ELF-1 (cell line): ENCODE measurements at regions not wholly inside any gene's neighbourhood (a gene's known extent, or its start where the extent isn't known, plus 50 kb on each side); places are given as distances from the start of the nearest gene placed in this dataset.
A peak's percentile ranks its signal among the peaks of the same experiment; 100 is the strongest.
"Not testable (repeated sequence)": the region's sequence is repeated elsewhere in the genome, so short reads cannot be mapped to it uniquely, and the experiment has no call there.

Experiments
- DNase-seq: peaks from one replicate; pipeline ENCODE4 v3.0.0-alpha.2; 2016; ENCODE audit warnings: low read depth, low spot score

DNA sequence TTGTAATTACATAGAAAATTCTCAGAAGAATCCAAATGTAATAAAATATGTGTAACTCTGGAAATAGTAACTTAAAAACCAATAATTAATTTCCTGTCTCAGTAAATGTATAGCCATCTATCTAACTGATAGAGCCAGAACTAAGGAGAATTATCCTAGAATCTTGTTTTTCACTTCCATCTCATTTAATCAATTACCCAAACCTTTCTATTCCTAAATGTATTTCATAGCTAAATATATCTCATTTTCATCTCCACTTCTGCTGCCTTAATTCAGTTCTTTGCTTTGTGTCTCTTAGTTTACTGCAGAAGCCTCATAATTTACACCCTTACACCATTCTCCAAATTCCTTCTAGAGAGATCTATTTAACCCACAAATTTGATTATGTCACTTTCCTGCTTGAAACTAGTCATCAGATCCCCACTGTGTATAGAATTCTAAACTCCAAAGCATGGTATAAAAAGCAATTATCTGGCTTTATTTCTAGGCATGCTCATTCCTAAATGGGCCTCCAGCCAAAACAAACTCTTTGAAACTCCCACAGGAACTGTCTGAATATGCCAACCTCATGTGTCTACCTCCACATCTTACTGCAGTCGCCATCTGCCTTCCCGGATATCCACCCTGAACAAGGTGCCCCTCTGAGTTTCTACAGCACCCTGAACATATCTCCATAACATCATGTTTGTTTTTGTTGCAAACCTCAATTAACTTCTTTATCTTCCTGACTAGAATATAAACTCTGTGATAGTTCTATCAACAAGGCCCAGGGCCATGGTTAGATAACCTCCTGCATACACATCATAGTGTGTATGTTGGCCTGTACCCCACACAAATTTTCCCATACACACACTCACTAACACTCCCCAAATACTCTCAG is 70.5 kb upstream of the ADTRP start:
- no peak for DNase-seq

DNA sequence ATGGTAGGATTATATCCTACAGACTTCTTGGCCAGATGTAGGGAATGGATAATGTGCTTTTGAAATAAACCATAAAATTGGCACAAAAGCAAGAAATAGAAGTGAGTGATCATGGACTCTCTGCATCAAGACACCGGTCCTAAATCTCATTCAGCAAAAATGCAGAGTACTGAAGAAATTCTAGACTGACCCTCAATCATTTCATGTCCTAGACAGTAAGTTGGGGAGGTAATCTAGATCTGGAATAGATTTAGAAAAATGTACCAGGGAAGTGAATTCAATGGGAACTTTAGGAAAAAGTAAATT is 69.7 kb upstream of the ADTRP start:
- DNase-seq, result no peak

DNA sequence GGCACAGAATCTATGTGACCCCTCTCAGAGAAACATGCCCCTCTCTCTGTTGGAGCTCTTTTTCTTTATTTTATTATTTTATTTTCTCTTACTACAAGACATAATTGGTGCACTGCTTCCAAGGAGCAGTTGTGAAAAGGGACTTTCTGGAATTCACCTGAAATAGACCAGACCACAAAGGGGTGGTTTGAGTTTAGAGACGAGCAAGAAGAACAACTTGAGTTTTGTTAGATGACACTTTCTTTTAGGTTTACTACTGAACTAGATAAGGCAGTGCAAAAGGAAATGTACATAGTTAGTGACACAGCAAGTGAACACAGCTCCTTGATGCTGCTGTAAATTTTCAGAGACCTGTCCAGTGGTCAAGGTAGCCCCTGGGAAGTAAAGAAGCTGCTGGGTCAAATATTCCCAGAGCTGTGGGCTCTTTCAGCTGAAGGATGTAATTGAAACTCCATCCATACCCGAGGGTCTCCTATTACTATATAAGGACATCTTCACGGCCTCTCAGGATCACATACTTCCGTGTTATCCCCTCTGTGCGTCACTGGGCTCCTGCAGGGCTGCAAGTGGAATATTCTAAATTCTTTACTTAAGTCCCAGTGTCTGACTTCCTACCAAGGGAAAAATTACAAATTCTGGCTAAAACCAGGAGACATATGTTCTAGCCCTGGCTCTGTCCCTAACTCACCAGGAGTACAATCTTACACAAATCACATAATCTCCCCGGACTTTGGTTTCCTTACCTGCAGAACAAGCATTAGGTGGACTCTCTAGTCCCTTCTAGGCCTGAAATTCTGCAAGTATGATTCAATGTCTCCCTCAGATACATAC is 69.1 kb upstream of the ADTRP start:
- peak; percentile 10 for DNase-seq

DNA sequence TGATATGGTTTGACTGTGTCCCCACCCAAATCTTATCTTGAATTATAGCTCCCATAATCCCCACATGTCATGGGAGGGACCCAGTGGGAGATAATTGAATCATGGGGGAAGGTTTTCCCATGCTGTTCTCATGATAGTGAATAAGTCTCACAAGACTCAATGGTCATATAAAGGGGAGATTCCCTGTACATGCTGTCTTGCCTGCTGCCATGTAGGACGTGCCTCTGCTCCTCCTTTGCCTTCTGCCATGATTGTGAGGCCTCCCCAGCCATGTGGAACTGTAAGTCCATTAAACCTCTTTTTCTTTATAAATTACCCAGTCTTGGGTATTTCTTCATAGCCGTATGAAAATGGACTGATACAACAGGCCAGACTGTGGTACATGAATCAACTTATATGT is 68.5 kb upstream of the ADTRP start:
- not testable (repeated sequence) for DNase-seq

DNA sequence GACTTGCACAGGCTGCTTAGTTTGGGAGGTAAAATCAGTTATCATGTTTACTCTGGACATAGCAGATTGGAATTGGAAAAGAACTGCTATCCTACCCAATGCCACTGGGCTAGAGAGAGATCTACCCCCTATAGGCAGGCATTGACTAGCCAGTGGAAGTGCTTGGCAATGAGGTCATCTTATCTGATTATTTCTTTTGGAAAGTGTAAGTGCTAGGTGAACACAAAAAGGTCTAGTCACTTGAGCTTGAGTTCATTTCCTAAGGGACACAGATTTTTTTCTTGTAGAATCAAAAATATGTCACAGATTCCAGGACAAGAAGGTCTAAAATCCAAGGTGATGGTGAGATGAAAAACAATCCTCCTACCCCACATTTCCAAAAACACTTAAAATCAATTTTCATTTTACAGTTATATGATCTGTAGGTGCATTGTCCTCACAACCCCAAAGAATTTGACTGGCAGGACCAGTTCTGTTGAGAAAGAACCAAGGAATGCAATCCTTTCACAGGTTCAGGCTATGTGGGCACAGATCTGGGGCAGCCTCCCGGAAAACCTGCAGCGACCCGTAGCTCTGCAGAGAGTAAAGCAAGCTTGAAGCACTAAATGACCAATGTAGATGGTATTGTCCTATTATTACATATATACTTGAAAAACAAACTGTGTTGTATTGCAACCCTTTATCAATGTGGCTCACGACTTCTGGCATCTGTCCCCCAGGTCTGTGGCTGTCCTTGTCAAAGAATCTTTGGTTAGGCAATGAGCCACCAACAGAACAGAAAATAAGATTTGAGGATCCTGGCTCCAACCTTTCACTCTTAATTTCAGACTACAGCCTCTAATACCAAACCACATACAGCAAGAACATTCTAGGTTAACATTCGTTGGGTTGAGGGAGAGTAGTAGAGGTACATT is 67.3 kb upstream of the ADTRP start:
- DNase-seq, result no peak

DNA sequence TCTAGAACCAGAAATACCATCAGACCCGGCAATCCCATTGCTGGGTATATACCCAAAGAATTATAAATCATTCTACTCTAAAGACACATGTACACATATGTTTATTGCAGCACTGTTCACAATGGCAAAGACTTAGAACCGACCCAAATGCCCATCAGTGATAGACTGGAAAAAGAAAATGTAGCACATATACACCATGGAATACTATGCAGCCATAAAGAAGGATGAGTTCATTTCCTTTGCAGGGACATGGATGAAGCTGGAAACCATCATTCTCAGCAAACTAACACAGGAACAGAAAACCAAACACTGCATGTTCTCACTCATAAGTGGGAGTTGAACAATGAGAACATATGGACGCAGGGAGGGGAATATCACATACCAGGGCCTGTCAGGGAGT is 64.2 kb upstream of the ADTRP start:
- DNase-seq, result not testable (repeated sequence)

DNA sequence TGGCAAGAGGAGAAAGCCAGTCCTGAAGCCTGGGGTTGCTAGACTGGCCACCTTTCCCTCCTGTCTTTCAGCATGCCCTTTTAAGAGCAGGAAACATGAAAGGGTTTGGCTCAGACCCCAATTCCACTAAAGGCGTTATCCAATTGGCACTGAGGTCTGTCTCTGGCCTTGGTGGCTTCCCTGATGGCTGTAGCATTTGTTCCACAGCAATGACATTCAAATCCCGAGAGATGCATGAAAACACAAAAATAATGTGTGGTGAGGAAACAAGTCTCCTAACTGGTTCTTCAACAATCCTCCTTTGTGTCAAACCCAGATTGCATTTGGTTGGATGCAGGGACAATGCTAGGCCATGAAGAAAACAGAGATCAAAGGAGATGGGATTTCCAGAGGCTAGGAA is 56.5 kb upstream of the ADTRP start:
- DNase-seq, result peak; percentile 30

DNA sequence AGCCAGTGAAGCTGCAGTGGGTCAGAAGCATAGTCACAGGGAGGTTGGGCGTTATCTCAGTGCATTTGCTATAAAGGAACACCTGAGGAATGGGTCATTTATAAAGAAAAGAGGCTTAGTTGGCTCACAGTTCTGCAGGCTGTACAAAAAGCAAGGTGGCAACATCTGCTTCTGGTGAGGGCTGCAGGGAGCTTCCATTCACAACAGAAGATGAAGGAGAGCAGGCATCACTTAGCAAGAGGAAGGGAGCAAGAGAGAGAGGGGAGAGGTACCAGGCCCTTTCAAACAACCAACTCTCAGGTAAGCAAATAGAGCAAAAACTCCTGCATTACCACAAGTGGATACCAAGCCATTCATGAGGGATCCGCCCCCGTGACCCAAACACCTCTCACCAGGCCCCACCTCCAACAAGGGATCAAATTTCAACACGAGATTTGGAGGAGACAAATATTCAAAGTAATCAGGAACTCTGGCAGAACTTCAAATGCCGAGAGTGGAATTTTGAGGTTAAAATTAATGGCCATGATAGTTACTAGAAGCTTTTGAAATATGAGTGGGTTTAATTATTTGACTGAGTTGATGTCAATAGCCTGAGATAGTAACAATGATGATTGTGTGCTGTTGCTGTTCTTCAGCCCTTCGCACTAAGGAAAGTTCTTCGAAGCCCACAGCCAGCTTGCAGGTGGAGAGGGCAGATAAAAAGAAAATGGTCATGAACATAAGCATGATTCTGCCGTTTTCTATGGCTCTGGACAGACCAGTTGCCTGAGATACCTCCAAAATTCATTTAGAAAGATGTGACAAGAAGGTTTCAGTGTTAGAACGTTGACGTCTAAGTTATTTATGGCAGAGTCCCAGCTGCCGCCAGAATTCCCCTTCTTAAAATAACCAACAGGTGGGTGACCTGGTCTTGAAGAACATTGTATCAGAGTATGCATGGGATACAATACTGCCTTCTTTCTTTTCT is 55.3 kb upstream of the ADTRP start:
- peak; percentile 49 for DNase-seq

DNA sequence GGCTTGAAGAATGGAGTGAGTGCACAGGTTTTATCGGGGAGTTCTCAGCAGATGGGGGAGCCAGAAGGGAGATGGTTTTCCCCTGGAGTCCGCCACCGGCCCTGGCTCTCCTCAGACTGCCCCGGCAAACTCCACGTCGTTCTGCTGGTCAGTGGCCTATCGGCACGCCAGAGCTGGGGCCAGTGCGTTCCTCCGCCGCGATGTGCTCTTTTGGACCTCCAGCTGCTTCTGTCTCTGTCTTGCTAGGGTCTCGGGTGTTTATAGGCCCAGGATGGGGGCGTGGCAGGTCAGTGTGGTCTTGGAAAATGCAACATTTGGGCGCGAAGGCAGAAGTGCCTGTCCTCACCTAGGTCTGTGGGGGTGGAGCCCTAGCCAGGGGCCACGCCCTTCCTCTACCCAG is 53.0 kb upstream of the ADTRP start:
- DNase-seq, result no peak

DNA sequence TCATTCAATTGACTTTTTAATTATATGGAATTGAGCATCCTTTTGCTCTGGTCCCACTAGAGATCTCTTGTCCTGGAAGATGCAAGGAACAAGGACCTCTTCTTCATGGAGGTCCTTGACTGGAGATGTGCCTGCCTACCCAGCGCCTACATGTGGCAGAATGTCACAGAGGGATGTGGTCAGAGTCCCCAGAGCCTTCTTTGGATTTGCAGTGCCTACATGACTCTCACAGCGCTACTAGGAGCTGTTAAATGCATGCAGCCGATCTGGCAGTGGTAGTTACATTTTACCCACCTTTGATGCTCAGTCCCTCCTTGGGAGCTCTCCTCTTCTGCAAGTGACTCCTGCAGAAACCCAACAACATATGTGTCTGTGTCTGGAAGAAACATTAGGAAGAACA is 51.9 kb upstream of the ADTRP start:
- no peak for DNase-seq

DNA sequence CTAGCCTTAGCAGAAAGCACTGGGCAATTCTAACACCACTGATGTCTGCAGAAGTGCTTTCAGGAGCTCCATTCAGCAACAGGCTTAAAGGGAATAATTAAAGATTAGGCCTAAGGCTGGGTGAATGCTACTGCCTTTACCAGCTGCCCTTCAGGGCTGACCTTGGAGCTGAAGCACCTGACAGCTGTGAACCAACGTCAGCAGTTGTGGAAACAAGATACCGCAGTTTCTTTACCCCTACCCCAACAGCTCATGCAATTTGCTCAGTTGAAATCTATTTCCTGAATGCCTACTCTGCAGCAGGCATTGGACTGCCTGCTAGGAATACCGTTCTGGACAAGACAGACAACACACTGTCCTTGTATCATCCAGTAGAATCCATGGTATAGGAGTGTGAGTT is 51.5 kb upstream of the ADTRP start:
- DNase-seq, result no peak

DNA sequence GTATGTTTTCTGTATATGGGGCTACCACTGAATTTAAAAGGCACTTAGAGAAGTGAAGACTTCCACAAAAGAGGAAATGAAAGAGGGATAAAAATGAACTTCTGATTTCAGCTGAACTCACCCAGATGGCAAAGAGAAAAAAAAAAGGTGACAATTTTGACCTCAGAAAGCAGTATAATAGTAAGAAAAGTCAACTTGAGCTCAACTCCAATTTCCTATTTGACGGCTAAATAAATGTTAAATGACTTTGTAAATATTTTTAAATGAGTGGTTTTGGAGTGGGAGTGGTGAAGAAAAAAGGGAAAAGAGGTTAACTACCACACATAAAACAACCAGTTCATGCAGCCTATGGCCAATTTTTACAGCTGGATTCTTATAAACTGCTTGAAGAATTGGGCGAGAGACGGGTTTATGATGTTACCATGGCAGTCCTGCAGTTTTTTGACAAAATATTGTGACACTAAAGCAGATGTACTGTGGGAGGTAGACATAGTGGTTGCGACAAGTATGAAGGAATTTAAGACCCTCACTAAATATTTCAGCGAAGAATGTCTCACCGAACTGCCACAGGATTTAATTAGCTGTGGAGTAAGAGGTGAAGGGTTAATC is 49.8 kb upstream of the ADTRP start:
- DNase-seq, result no peak
